Umbilical cord (tissue), 1 donor: ENCODE measurements at regions not wholly inside any gene's neighbourhood (a gene's known extent, or its start where the extent isn't known, plus 50 kb on each side); places are given as distances from the start of the nearest gene placed in this dataset.

Experiments
- DNase-seq: peaks from one replicate; pipeline ENCODE4 v3.0.0-alpha.2; 2015; ENCODE audit warnings: low spot score

- no peak for DNase-seq
Measured at GRCh38 chr10:125217990-125218675, 57.8 kb upstream of the CTBP2 start.

GRCh38 chr10:125216861-125217260 is 56.5 kb upstream of the CTBP2 start:
- no peak for DNase-seq

GRCh38 chr10:125216309-125216708 is 55.9 kb upstream of the CTBP2 start:
- no peak for DNase-seq

- no peak for DNase-seq
Measured at GRCh38 chr10:125214283-125214570, 53.9 kb upstream of the CTBP2 start.

GRCh38 chr10:125213541-125214282 is 53.3 kb upstream of the CTBP2 start:
- DNase-seq, result no peak

- DNase-seq, result no peak
Measured at GRCh38 chr10:125212150-125212809, 51.9 kb upstream of the CTBP2 start.
